Neutrophil (primary cell): ENCODE measurements at regions not wholly inside any gene's neighbourhood (a gene's known extent, or its start where the extent isn't known, plus 50 kb on each side); places are given as distances from the start of the nearest gene placed in this dataset.

Source experiments
- H3K27ac ChIP-seq: fragments of 200-600 bp; sonication (generic); 2 replicates; pipeline ENCODE4 v1.5.1; 2016; ENCODE audit warnings: mild to moderate bottlenecking, moderate library complexity
- H3K27me3 ChIP-seq: fragments of 200-600 bp; sonication (generic); 2 replicates; pipeline ENCODE4 v1.6.0; 2016; ENCODE audit warnings: mild to moderate bottlenecking
- H3K36me3 ChIP-seq: fragments of 200-600 bp; sonication (generic); 2 replicates; pipeline ENCODE4 v1.5.1; 2017
- H3K4me1 ChIP-seq, 2 experiments: fragments of 200-600 bp in 1 of 2; sonication (generic) in 1 of 2; 1 replicate in 1 of 2; 2 replicates in 1 of 2; pipeline versions ENCODE4 v1.5.1 to v1.6.1; 2013 to 2016; ENCODE audit warnings: low read depth in 1 of 2, low read length in 1 of 2, mild to moderate bottlenecking in 1 of 2, moderate library complexity in 1 of 2; ENCODE audit not compliant: control insufficient read depth in 1 of 2, insufficient read depth in 1 of 2
- H3K4me3 ChIP-seq, 2 experiments: fragments of 200-600 bp in 1 of 2; sonication (generic) in 1 of 2; 1 replicate in 1 of 2; 2 replicates in 1 of 2; pipeline ENCODE4 v1.5.1; 2013 to 2016; ENCODE audit warnings: low read depth in 1 of 2, low read length in 1 of 2, mild to moderate bottlenecking in 1 of 2, moderate library complexity in 1 of 2
- H3K9me3 ChIP-seq: fragments of 200-600 bp; sonication (generic); 2 replicates; pipeline ENCODE4 v1.5.1; 2016
- TF ChIP-seq, protein P1 (sequence below): fragments of 200-600 bp; sonication (generic); IDR thresholded peaks from 2 replicates; pipeline ENCODE4 v1.5.1; 2016; ENCODE audit warnings: antibody characterized with exemption

DNA sequence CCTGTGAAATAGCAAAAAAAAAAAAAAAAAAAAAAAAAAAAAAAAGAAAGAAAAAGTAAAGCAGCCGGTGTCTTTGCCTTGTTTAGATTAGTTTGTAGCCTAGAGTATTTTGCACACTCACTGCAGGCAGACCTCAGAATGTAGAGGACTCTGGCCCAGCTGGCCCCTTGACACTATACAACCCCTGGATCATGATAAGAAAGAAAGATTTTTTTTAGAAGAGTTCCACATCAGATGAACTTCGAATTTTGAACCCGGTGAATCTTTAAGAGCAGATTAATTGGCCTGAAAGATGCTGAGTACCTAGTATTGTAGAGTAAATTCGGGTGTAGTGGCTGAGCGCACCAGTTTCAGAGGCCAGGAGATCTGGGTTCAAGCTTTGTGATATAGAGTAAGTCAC is 727.7 kb upstream of the GOLIM4 start:
- H3K36me3 ChIP-seq = no peaks in the 10 kb centered on the region
- H3K27ac ChIP-seq = no peak overlapping the region
- no peaks in the 10 kb centered on the region for H3K4me1 ChIP-seq
- no peaks in the 10 kb centered on the region for H3K27me3 ChIP-seq
- TF ChIP-seq, protein P1, sequence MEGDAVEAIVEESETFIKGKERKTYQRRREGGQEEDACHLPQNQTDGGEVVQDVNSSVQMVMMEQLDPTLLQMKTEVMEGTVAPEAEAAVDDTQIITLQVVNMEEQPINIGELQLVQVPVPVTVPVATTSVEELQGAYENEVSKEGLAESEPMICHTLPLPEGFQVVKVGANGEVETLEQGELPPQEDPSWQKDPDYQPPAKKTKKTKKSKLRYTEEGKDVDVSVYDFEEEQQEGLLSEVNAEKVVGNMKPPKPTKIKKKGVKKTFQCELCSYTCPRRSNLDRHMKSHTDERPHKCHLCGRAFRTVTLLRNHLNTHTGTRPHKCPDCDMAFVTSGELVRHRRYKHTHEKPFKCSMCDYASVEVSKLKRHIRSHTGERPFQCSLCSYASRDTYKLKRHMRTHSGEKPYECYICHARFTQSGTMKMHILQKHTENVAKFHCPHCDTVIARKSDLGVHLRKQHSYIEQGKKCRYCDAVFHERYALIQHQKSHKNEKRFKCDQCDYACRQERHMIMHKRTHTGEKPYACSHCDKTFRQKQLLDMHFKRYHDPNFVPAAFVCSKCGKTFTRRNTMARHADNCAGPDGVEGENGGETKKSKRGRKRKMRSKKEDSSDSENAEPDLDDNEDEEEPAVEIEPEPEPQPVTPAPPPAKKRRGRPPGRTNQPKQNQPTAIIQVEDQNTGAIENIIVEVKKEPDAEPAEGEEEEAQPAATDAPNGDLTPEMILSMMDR = no peak
- no peaks in the 10 kb centered on the region for H3K9me3 ChIP-seq
- no peak overlapping the region for H3K4me3 ChIP-seq

DNA sequence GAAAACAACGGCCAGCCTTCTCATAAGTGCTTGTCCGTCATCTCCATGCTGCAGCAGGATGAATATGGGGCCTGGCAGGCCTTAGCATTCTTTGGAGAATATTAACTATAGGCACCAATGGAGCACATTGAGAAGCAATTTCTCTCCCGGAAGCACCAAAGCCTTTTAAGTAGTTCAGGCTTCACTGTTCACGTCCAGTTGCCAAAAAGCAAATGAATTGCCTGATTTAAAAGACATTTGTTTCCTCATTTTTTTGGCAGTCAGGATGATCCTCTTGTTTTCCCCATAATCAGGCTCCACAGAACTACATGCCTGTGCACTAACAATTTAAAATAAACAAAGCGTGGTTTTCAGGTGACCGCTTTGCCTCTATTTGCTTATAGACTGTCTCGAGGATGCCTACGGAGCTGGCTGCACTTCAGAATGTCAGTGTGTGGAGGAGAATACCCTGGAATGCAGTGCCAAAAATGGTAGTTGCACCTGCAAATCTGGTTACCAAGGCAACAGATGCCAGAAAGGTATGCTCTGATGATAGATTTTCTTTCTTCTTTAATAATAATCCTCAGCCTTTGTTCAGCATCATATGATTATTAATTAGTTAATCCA is 725.2 kb upstream of the GOLIM4 start:
- no peak overlapping the region for H3K27ac ChIP-seq
- no peak overlapping the region for H3K4me3 ChIP-seq
- H3K9me3 ChIP-seq = no peaks in the 10 kb centered on the region
- H3K36me3 ChIP-seq = no peaks in the 10 kb centered on the region
- H3K27me3 ChIP-seq = no peaks in the 10 kb centered on the region
- H3K4me1 ChIP-seq = no peaks in the 10 kb centered on the region
- TF ChIP-seq, protein P1 = no peak

DNA sequence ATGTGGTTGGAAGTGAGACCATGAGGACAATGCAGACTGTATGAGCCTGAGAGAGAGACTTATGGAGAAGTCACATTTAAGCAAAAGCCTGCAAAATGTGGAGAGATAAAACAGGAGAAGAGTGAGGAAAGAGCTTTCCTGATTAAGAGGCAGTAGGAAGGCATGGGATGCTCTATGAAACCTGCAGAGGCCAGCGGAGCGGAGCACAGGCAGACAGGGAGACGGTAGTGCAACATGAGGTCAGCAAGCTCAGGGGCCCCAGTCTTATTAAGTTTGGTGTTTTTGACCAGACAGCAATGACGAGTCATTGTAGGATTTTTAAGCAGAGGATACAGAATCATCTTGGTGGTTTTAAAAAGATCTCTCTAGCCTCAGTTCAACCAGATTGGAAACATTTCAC is 721.5 kb upstream of the GOLIM4 start:
- Histone ChIP-seq H3K27me3 (no peaks in the 10 kb centered on the region), H3K27ac (no peak overlapping the region), H3K4me1 (no peaks in the 10 kb centered on the region), H3K9me3 (no peaks in the 10 kb centered on the region), H3K36me3 (no peaks in the 10 kb centered on the region), H3K4me3 (no peak overlapping the region)
- TF ChIP-seq, protein P1 = no peak

DNA sequence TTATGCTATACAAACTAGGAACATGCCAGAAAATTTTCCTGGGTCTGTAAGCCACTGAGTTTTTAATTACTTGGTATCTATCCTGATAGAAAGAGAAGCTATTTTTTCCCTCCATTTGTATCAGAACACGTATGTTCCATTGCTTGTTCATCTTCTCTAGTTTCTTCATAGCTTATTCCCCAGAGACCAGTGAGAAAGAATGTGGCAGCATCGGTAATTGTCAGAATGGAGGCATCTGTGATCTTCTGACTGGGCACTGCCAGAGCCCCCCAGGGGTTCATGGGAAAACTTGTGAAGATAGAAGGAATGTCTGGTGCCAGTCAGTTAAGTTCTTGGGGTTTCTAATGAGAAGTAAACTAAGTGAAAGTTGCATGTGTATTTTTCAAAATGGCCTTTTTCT is 720.2 kb upstream of the GOLIM4 start:
- no peaks in the 10 kb centered on the region for H3K36me3 ChIP-seq

DNA sequence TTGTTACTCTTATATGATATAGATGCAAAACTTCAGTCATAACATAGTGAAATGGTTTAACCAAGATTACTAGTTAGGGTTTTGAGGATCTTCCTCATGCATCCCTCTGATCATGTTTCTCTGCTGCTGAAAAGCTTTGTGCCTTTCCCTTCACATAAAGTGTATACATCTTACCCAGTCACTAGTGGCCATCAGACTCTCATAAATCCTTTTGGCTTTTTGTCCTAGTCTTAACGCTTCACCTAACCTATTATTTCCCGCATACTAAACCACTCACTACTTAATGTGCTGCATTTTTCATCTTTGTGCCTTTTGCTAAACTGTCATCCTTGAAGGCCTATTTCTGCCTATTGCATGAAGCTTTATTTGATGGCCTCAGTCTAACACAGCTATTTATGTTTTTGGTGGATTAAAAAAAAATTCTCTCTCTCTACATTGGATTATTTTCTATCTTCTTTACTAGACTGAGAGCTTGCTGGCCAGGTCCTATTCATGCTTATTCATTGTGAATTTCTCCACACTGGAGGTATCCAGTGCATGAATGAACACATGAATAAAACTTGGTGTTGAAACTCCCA is 717.6 kb upstream of the GOLIM4 start:
- no peaks in the 10 kb centered on the region for H3K36me3 ChIP-seq
- H3K27me3 ChIP-seq = no peaks in the 10 kb centered on the region
- TF ChIP-seq, protein P1 = no peak
- no peak overlapping the region for H3K27ac ChIP-seq
- no peaks in the 10 kb centered on the region for H3K4me1 ChIP-seq
- no peak overlapping the region for H3K4me3 ChIP-seq
- H3K9me3 ChIP-seq = no peaks in the 10 kb centered on the region

More for the DNA sequence above, 720.2 kb upstream of the GOLIM4 start:
- Histone ChIP-seq H3K4me1 (no peaks in the 10 kb centered on the region), H3K27ac (no peak overlapping the region), H3K27me3 (no peaks in the 10 kb centered on the region), H3K4me3 (no peak overlapping the region), H3K9me3 (no peaks in the 10 kb centered on the region)
- TF ChIP-seq, protein P1 = no peak
